Panc1 (cell line): ENCODE measurements at regions not wholly inside any gene's neighbourhood (a gene's known extent, or its start where the extent isn't known, plus 50 kb on each side); places are given as distances from the start of the nearest gene placed in this dataset.

Source experiments
- ATAC-seq: fragments of 200-7000 bp; cut with Tn5 transposase; 2 replicates; pipeline ENCODE4 v1.9.1; 2020; ENCODE audit warnings: mild to moderate bottlenecking, moderate library complexity
- BruUV-seq: library from RNA; stranded (reverse); fragments of 400-500 nt; replicated peaks from 2 replicates; lab custom pipeline; 2021; lab: Mats Ljungman, UMichigan
- CTCF ChIA-PET: fragments of 300-600 bp; sonication (Branson Sonifier 250); formaldehyde crosslinking; loops from one replicate; lab custom pipeline; 2022; ENCODE audit warnings: antibody characterized with exemption; lab: Charles Lee
- POLR2A ChIA-PET: fragments of 300-600 bp; sonication (Branson Sonifier 250); formaldehyde crosslinking; loops from one replicate; lab custom pipeline; 2022; ENCODE audit warnings: antibody characterized with exemption; lab: Charles Lee
- DNase-seq: peaks from one replicate; pipeline ENCODE4 v3.0.0-alpha.2; 2010; ENCODE audit warnings: low read depth, low spot score
- H3K27ac ChIP-seq: 2 replicates; pipeline ENCODE4 v1.5.1; 2011; ENCODE audit warnings: mild to moderate bottlenecking, low read length, inconsistent platforms
- H3K27me3 ChIP-seq: fragments of 200-500 bp; sonication (Bioruptor generic); 2 replicates; pipeline ENCODE4 v1.6.0; 2014; ENCODE audit warnings: low read length, inconsistent platforms; ENCODE audit not compliant: control insufficient read depth, insufficient read depth
- H3K36me3 ChIP-seq: fragments of 200-500 bp; sonication (Bioruptor generic); 2 replicates; pipeline ENCODE4 v1.5.1; 2014; ENCODE audit warnings: inconsistent platforms, mild to moderate bottlenecking, low read length, moderate library complexity; ENCODE audit not compliant: control insufficient read depth, insufficient read depth
- H3K4me1 ChIP-seq: 2 replicates; pipeline ENCODE4 v1.5.1; 2011; ENCODE audit warnings: inconsistent platforms, mild to moderate bottlenecking, low read length, moderate library complexity; ENCODE audit not compliant: control insufficient read depth, insufficient read depth
- H3K4me3 ChIP-seq, 2 experiments: 2 replicates each; pipeline ENCODE4 v1.5.1; 2011 to 2012; ENCODE audit warnings: low read depth in 2 of 2, low read length in 2 of 2, mild to moderate bottlenecking in 2 of 2, inconsistent platforms in 1 of 2, moderate library complexity in 1 of 2
- H3K9me3 ChIP-seq: fragments of 200-500 bp; sonication (Bioruptor generic); 2 replicates; pipeline ENCODE4 v1.5.1; 2014; ENCODE audit warnings: low read depth, mild to moderate bottlenecking, inconsistent platforms, low read length, moderate library complexity; ENCODE audit not compliant: control insufficient read depth, insufficient read depth
- CTCF ChIP-seq: fragments of 450-650 bp; IDR thresholded peaks from 2 replicates; pipeline ENCODE4 v1.5.1; 2017; ENCODE audit warnings: mild to moderate bottlenecking
- POLR2AphosphoS5 ChIP-seq: IDR thresholded peaks from 2 replicates; pipeline ENCODE4 v1.6.1; 2012; ENCODE audit warnings: mild to moderate bottlenecking, low read depth, low read length, moderate library complexity
- REST ChIP-seq, 2 experiments: IDR thresholded peaks; 2 replicates each; pipeline ENCODE4 v1.6.1; 2011 to 2012; ENCODE audit warnings: low read depth in 2 of 2, control low read depth in 1 of 2, low read length in 1 of 2, mild to moderate bottlenecking in 1 of 2, moderate library complexity in 1 of 2; ENCODE audit not compliant: insufficient read depth in 1 of 2
- SIN3A ChIP-seq: IDR thresholded peaks from 2 replicates; pipeline ENCODE4 v1.6.1; 2012; ENCODE audit warnings: low read depth, mild to moderate bottlenecking, low read length, moderate library complexity, borderline replicate concordance; ENCODE audit not compliant: insufficient read depth
- TCF7L2 ChIP-seq: IDR thresholded peaks from 2 replicates; pipeline ENCODE4 v1.6.1; 2011; ENCODE audit warnings: mild to moderate bottlenecking, low read depth, low read length, inconsistent platforms
- in situ Hi-C: cut with HindIII; loops from 2 replicates; pipeline ENCODE4 v1.10.0; 2016; ENCODE audit warnings: low sequenced_read_pairs, low pct_unique_long_range_greater_than_20kb
- intact Hi-C: fragments of 100-400 bp; cut with micrococcal nuclease; formaldehyde crosslinking; loops from one replicate; pipeline ENCODE4 v1.10.0; 2022; ENCODE audit not compliant: unreplicated experiment

GRCh38 chr17:17403065-17403464 is 73.7 kb upstream of the MED9 start:
- Histone ChIP-seq H3K27ac (no peak overlapping the region), H3K27me3 (no peaks in the 10 kb centered on the region), H3K36me3 (no peaks in the 10 kb centered on the region), H3K4me1 (no peaks in the 10 kb centered on the region), H3K4me3 (no peak overlapping the region), H3K9me3 (no peaks in the 10 kb centered on the region)
- intact Hi-C loops (no loop called here), in situ Hi-C loops (no loop called here)
- ChIA-PET CTCF (no interaction called here), POLR2A (no interaction called here)
- DNase-seq (no peak), ATAC-seq (no peak)
- BruUV-seq, result no TSS peak
- TF ChIP-seq CTCF (no peak), POLR2AphosphoS5 (no peak), TCF7L2 (no peak), REST (IDR thresholded peaks at IDR 0.05; ENCODE audit: insufficient read depth in 1 of 2, low read depth in 2 of 2, low read length in 1 of 2) (no peak), SIN3A (no peak)

GRCh38 chr17:17403899-17404576 is 72.8 kb upstream of the MED9 start:
- no peaks in the 10 kb centered on the region; the same call in 1 of the 2 replicates for H3K27me3 ChIP-seq
- no peak overlapping the region for H3K4me3 ChIP-seq
- intact Hi-C loops, result no loop called here
- no peak for TF ChIP-seq TCF7L2
- no peak for TF ChIP-seq CTCF
- TF ChIP-seq POLR2AphosphoS5, result no peak
- no peak for TF ChIP-seq REST (IDR thresholded peaks at IDR 0.05; ENCODE audit: insufficient read depth in 1 of 2, low read depth in 2 of 2, low read length in 1 of 2)
- TF ChIP-seq SIN3A, result no peak
- no TSS peak for BruUV-seq
- in situ Hi-C loops, result no loop called here
- no peak for DNase-seq
- no peak for ATAC-seq
- ChIA-PET POLR2A (no interaction called here), CTCF (no interaction called here)
- H3K4me1 ChIP-seq, result no peaks in the 10 kb centered on the region
- no peaks in the 10 kb centered on the region for H3K36me3 ChIP-seq
- H3K27ac ChIP-seq, result no peak overlapping the region
- H3K9me3 ChIP-seq, result no peaks in the 10 kb centered on the region
